H1 (cell line): ENCODE measurements at regions not wholly inside any gene's neighbourhood (a gene's known extent, or its start where the extent isn't known, plus 50 kb on each side); places are given as distances from the start of the nearest gene placed in this dataset.

ENCODE experiments used
- CTCF ChIA-PET: fragments of 300-600 bp; sonication (Branson Sonifier 250); formaldehyde crosslinking; loops from one replicate; lab custom pipeline; 2021; ENCODE audit not compliant: partially characterized antibody; lab: Charles Lee
- POLR2A ChIA-PET: fragments of 300-600 bp; sonication (Branson Sonifier 250); formaldehyde crosslinking; loops from one replicate; lab custom pipeline; 2021; ENCODE audit warnings: inconsistent platforms; ENCODE audit not compliant: partially characterized antibody; lab: Charles Lee
- DNase-seq, 2 experiments: peaks; one replicate each; pipeline versions ENCODE4 v3.0.0 to v3.0.0-alpha.2; 2010 to 2022; ENCODE audit warnings: low spot score in 2 of 2, low read depth in 1 of 2, mixed read lengths in 1 of 2
- FAIRE-seq: peaks from 2 replicates; lab custom pipeline; 2011; peaks lifted over from hg19 to GRCh38; lab: Jason Lieb, UNC
- H2AFZ ChIP-seq: 2 replicates; pipeline ENCODE4 v1.8.1; 2012; ENCODE audit warnings: low read length, inconsistent platforms
- H2AK5ac ChIP-seq: 2 replicates; pipeline ENCODE4 v1.6.1; 2013; ENCODE audit warnings: low read depth, low read length
- H2BK120ac ChIP-seq: replicated peaks from 2 replicates; pipeline ENCODE3; 2013; ENCODE audit warnings: low read depth, low read length, inconsistent platforms
- H2BK12ac ChIP-seq: 2 replicates; pipeline ENCODE4 v1.6.1; 2013; ENCODE audit warnings: low read depth, low read length
- H2BK15ac ChIP-seq: 2 replicates; pipeline ENCODE4 v1.6.1; 2013; ENCODE audit warnings: low read length
- H2BK20ac ChIP-seq: 2 replicates; pipeline ENCODE4 v1.6.1; 2013; ENCODE audit warnings: low read length
- H2BK5ac ChIP-seq: 2 replicates; pipeline ENCODE4 v1.6.1; 2013; ENCODE audit warnings: low read depth, low read length
- H3K14ac ChIP-seq: 2 replicates; pipeline ENCODE4 v1.6.1; 2013; ENCODE audit warnings: inconsistent platforms; ENCODE audit not compliant: insufficient read length
- H3K18ac ChIP-seq: 2 replicates; pipeline ENCODE4 v1.6.1; 2013; ENCODE audit warnings: low read length; ENCODE audit errors: extremely low read depth
- H3K23ac ChIP-seq: 2 replicates; pipeline ENCODE4 v1.6.1; 2013; ENCODE audit warnings: inconsistent platforms; ENCODE audit not compliant: insufficient read length
- H3K23me2 ChIP-seq: 2 replicates; pipeline ENCODE4 v1.6.1; 2013; ENCODE audit warnings: low read depth, low read length
- H3K27ac ChIP-seq: 2 replicates; pipeline ENCODE4 v1.6.1; 2011; ENCODE audit warnings: low read depth, low read length, inconsistent platforms
- H3K27me3 ChIP-seq, 4 experiments: replicated peaks in 1 of 4; 1 replicate in 1 of 4; 2 replicates in 3 of 4; pipeline versions ENCODE4 v1.6.1 to v1.8.1; 2011 to 2013; ENCODE audit warnings: low read length in 3 of 4, mild to moderate bottlenecking in 3 of 4, inconsistent platforms in 2 of 4, mixed read lengths in 2 of 4, moderate library complexity in 1 of 4; ENCODE audit not compliant: control insufficient read depth in 3 of 4, insufficient read depth in 3 of 4; ENCODE audit errors: extremely low read depth in 1 of 4
- H3K36me3 ChIP-seq, 4 experiments: 2 replicates each; pipeline versions ENCODE4 v1.6.1 to v1.8.1; 2011 to 2013; ENCODE audit warnings: mild to moderate bottlenecking in 4 of 4, low read length in 3 of 4, moderate library complexity in 2 of 4, control low read depth in 1 of 4, inconsistent platforms in 1 of 4; ENCODE audit not compliant: insufficient read depth in 4 of 4, control insufficient read depth in 2 of 4
- H3K4ac ChIP-seq: replicated peaks from 2 replicates; pipeline ENCODE3; 2013; ENCODE audit warnings: low read length, low read depth, mixed read lengths, inconsistent platforms; ENCODE audit not compliant: insufficient read length
- H3K4me1 ChIP-seq, 4 experiments: replicated peaks in 1 of 4; 1 replicate in 1 of 4; 2 replicates in 3 of 4; pipeline versions ENCODE4 v1.6.1 to v1.8.1; 2011 to 2013; ENCODE audit warnings: low read length in 3 of 4, inconsistent platforms in 2 of 4, mixed read lengths in 1 of 4; ENCODE audit not compliant: insufficient read depth in 4 of 4, control insufficient read depth in 3 of 4
- H3K4me2 ChIP-seq, 2 experiments: 2 replicates each; pipeline versions ENCODE4 v1.6.1 to v1.8.1; 2011 to 2013; ENCODE audit warnings: low read depth in 2 of 2, low read length in 2 of 2, control low read depth in 1 of 2, inconsistent platforms in 1 of 2, mild to moderate bottlenecking in 1 of 2; ENCODE audit not compliant: insufficient read depth in 1 of 2
- H3K4me3 ChIP-seq, 4 experiments: fragments of 200-600, 300-600 bp in 1 of 4; sonication (generic), shearing (Covaris generic), sonication (Bioruptor Twin) in 1 of 4; 2 replicates each; pipeline versions ENCODE4 v1.5.1 to v1.8.1; 2011 to 2016; ENCODE audit warnings: low read length in 4 of 4, low read depth in 3 of 4, control low read depth in 2 of 4, inconsistent platforms in 2 of 4, mild to moderate bottlenecking in 2 of 4, mixed read lengths in 1 of 4, moderate library complexity in 1 of 4; ENCODE audit not compliant: insufficient read depth in 2 of 4; ENCODE audit errors: extremely low read depth in 1 of 4
- H3K56ac ChIP-seq: replicated peaks from 2 replicates; pipeline ENCODE3; 2013; ENCODE audit warnings: low read depth, mild to moderate bottlenecking, mixed read lengths, low read length, inconsistent platforms; ENCODE audit not compliant: insufficient read length
- H3K79me1 ChIP-seq: 2 replicates; pipeline ENCODE4 v1.6.1; 2013; ENCODE audit warnings: low read depth, low read length, control low read depth
- H3K79me2 ChIP-seq, 2 experiments: 2 replicates each; pipeline versions ENCODE4 v1.6.1 to v1.8.1; 2012 to 2013; ENCODE audit warnings: low read length in 2 of 2, mild to moderate bottlenecking in 2 of 2, inconsistent platforms in 1 of 2; ENCODE audit not compliant: insufficient read depth in 2 of 2, control insufficient read depth in 1 of 2
- H3K9ac ChIP-seq, 4 experiments: replicated peaks in 1 of 4; 1 replicate in 1 of 4; 2 replicates in 3 of 4; pipeline versions ENCODE4 v1.6.1 to v1.8.1; 2011 to 2013; ENCODE audit warnings: low read depth in 3 of 4, low read length in 3 of 4, control low read depth in 2 of 4, mild to moderate bottlenecking in 2 of 4, moderate library complexity in 2 of 4, inconsistent platforms in 1 of 4; ENCODE audit errors: extremely low read depth in 1 of 4
- H3K9me3 ChIP-seq, 2 experiments: 2 replicates each; pipeline versions ENCODE4 v1.6.1 to v1.8.1; 2012 to 2013; ENCODE audit warnings: mild to moderate bottlenecking in 2 of 2, moderate library complexity in 2 of 2, control low read depth in 1 of 2, inconsistent platforms in 1 of 2, low read depth in 1 of 2, low read length in 1 of 2, mixed read lengths in 1 of 2; ENCODE audit not compliant: insufficient read depth in 2 of 2
- H4K20me1 ChIP-seq, 2 experiments: replicated peaks in 1 of 2; 2 replicates each; pipeline versions ENCODE3 to v1.8.1; 2011 to 2013; ENCODE audit warnings: inconsistent platforms in 2 of 2, low read length in 2 of 2, mild to moderate bottlenecking in 1 of 2; ENCODE audit not compliant: insufficient read depth in 2 of 2, control insufficient read depth in 1 of 2
- H4K5ac ChIP-seq: 2 replicates; pipeline ENCODE4 v1.6.1; 2013; ENCODE audit warnings: low read length, low read depth, mixed read lengths, inconsistent platforms; ENCODE audit not compliant: insufficient read length
- H4K8ac ChIP-seq: 2 replicates; pipeline ENCODE4 v1.8.0; 2013; ENCODE audit warnings: mild to moderate bottlenecking, moderate library complexity, low read length, inconsistent platforms; ENCODE audit not compliant: insufficient read depth; ENCODE audit errors: extremely low read depth
- H4K91ac ChIP-seq: replicated peaks from 2 replicates; pipeline ENCODE3; 2013; ENCODE audit warnings: low read length, mixed read lengths, inconsistent platforms; ENCODE audit not compliant: insufficient read length
- CEBPB ChIP-seq: IDR thresholded peaks from 2 replicates; pipeline ENCODE4 v1.6.1; 2012; ENCODE audit warnings: low read depth, low read length
- CHD1 ChIP-seq: IDR thresholded peaks from 2 replicates; pipeline ENCODE4 v1.6.1; 2012; ENCODE audit warnings: low read depth, low read length, improper control_type of control experiment
- CREB1 ChIP-seq: IDR thresholded peaks from 2 replicates; pipeline ENCODE4 v1.6.1; 2012; ENCODE audit warnings: inconsistent platforms
- EP300 ChIP-seq, 2 experiments: IDR thresholded peaks; 1 replicate in 1 of 2; 2 replicates in 1 of 2; pipeline ENCODE4 v1.6.1; 2011 to 2012; ENCODE audit warnings: low read depth in 2 of 2, low read length in 2 of 2, mild to moderate bottlenecking in 2 of 2, borderline replicate concordance in 1 of 2, inconsistent platforms in 1 of 2, moderate library complexity in 1 of 2
- EZH2 ChIP-seq: fragments of 200-600 bp; sonication (generic); IDR thresholded peaks from 2 replicates; pipeline ENCODE4 v1.7.1; 2012; ENCODE audit warnings: low read depth, mild to moderate bottlenecking, moderate library complexity, low read length, inconsistent platforms; ENCODE audit not compliant: severe bottlenecking
- GABPA ChIP-seq: IDR thresholded peaks from 2 replicates; pipeline ENCODE4 v1.6.1; 2011; ENCODE audit warnings: mild to moderate bottlenecking, low read length, moderate library complexity, borderline replicate concordance; ENCODE audit not compliant: insufficient read depth
- GTF2F1 ChIP-seq: IDR thresholded peaks from 2 replicates; pipeline ENCODE4 v1.6.1; 2012; ENCODE audit warnings: low read depth, low read length, improper control_type of control experiment, borderline replicate concordance
- HDAC6 ChIP-seq: IDR thresholded peaks from one replicate; pipeline ENCODE4 v1.7.1; 2012; ENCODE audit warnings: low read depth, mild to moderate bottlenecking, inconsistent platforms, low read length, moderate library complexity
- NANOG ChIP-seq: IDR thresholded peaks from 2 replicates; pipeline ENCODE4 v1.6.1; 2011; ENCODE audit warnings: low read length, low read depth, mild to moderate bottlenecking, inconsistent platforms; ENCODE audit not compliant: insufficient read depth, poor library complexity, severe bottlenecking
- RFX5 ChIP-seq: IDR thresholded peaks from 2 replicates; pipeline ENCODE4 v1.6.1; 2011; ENCODE audit warnings: low read depth, low read length, improper control_type of control experiment, borderline replicate concordance
- SRF ChIP-seq: IDR thresholded peaks from 2 replicates; pipeline ENCODE4 v1.6.1; 2011; ENCODE audit warnings: mild to moderate bottlenecking, low read depth, low read length, moderate library complexity
- TEAD4 ChIP-seq: IDR thresholded peaks from 2 replicates; pipeline ENCODE4 v1.6.1; 2012; ENCODE audit warnings: low read depth, low read length, inconsistent platforms, mixed read lengths
- USF2 ChIP-seq: IDR thresholded peaks from 2 replicates; pipeline ENCODE4 v1.6.1; 2011; ENCODE audit warnings: low read length, improper control_type of control experiment
- WGBS, 2 experiments: shearing (Covaris generic) in 1 of 2; methylation state at CpG; one replicate each; pipeline versions ENCODE4 v1.1.6 to v1.1.7; 2013 to 2015; ENCODE audit warnings: low lambda C conversion rate in 2 of 2, mixed read lengths in 2 of 2, inconsistent platforms in 1 of 2, low coverage in 1 of 2, missing lambda C conversion rate in 1 of 2; ENCODE audit not compliant: insufficient replicate concordance in 2 of 2, insufficient coverage in 1 of 2, insufficient read length in 1 of 2; ENCODE audit errors: extremely low coverage in 1 of 2, missing lambda C conversion rate in 1 of 2; 5-methylcytosine and 5-hydroxymethylcytosine counted together

- no peak overlapping the region for H2BK15ac ChIP-seq
- H2BK5ac ChIP-seq: no peak overlapping the region
- TF ChIP-seq CHD1 (no peak), CEBPB (no peak), CREB1 (no peak), HDAC6 (no peak), GTF2F1 (no peak), GABPA (no peak), TEAD4 (no peak), EP300 (IDR thresholded peaks at IDR 0.05; ENCODE audit: borderline replicate concordance in 1 of 2, low read depth in 2 of 2, low read length in 2 of 2) (no peak), EZH2 (no peak), NANOG (no peak), RFX5 (no peak), USF2 (no peak), SRF (no peak)
These were observed 478.1 kb downstream of the PLA2G4A start for GRCh38 chr1:187306710-187307415.

More at GRCh38 chr1:187306710-187307415, 478.1 kb downstream of the PLA2G4A start:
- Histone ChIP-seq H3K79me2 (no peaks in the 10 kb centered on the region), H2AK5ac (no peak overlapping the region), H2AFZ (no peak overlapping the region), H3K4ac (no peak overlapping the region), H4K91ac (no peak overlapping the region), H3K36me3 (no peaks in the 10 kb centered on the region), H3K27ac (no peak overlapping the region), H4K8ac (no peak overlapping the region), H3K4me2 (no peak overlapping the region), H4K20me1 (no peaks in the 10 kb centered on the region), H3K27me3 (no peaks in the 10 kb centered on the region), H2BK120ac (no peak overlapping the region), H3K56ac (no peak overlapping the region), H3K4me3 (no peak overlapping the region), H3K9ac (no peak overlapping the region), H3K9me3 (no peaks in the 10 kb centered on the region), H3K18ac (no peak overlapping the region), H3K23me2 (no peaks in the 10 kb centered on the region), H3K23ac (no peak overlapping the region), H3K79me1 (no peaks in the 10 kb centered on the region), H2BK20ac (no peak overlapping the region), H3K4me1 (no peaks in the 10 kb centered on the region), H2BK12ac (no peak overlapping the region), H3K14ac (no peak overlapping the region), H4K5ac (no peak overlapping the region)
- 88% methylated on average over 6 of the region's 6 CpGs; no CpG with 5 or more reads in 1 of the 2 experiments for WGBS, 2 experiments
- ChIA-PET POLR2A (no interaction called here), CTCF (interaction anchor here (1.0 kb wide), 2 partner anchors 32 to 42 kb away, joined by 3 to 4 read pairs; no protein-coding TSS in a partner anchor)
- FAIRE-seq (no peak), DNase-seq (no peak)
